OCI-LY3 (cell line): ENCODE measurements at regions not wholly inside any gene's neighbourhood (a gene's known extent, or its start where the extent isn't known, plus 50 kb on each side); places are given as distances from the start of the nearest gene placed in this dataset.

ENCODE experiments used
- H2AFZ ChIP-seq: fragments of 200-600, 300-600 bp; shearing (Covaris generic); 2 replicates; pipeline ENCODE4 v1.6.0; 2014; ENCODE audit warnings: antibody characterized with exemption, low read depth, low read length
- H3K27ac ChIP-seq: fragments of 200-600, 300-600 bp; sonication (generic); 2 replicates; pipeline ENCODE4 v1.5.1; 2014; ENCODE audit warnings: mild to moderate bottlenecking, low read length, moderate library complexity, mixed read lengths
- H3K27me3 ChIP-seq: fragments of 200-600, 300-600 bp; sonication (generic); 2 replicates; pipeline ENCODE4 v1.6.1; 2014; ENCODE audit warnings: low read depth, low read length, mixed read lengths
- H3K36me3 ChIP-seq: fragments of 200-600, 300-600 bp; sonication (generic); replicated peaks from 2 replicates; pipeline ENCODE3; 2014; ENCODE audit warnings: low read depth, low read length, mixed read lengths
- H3K4me1 ChIP-seq: fragments of 300-600, 200-600 bp; sonication (generic); 2 replicates; pipeline ENCODE4 v1.6.1; 2014; ENCODE audit warnings: low read length, mixed read lengths
- H3K4me2 ChIP-seq: fragments of 200-600, 300-600 bp; sonication (generic); 2 replicates; pipeline ENCODE4 v1.6.1; 2014; ENCODE audit warnings: low read length, mixed read lengths
- H3K4me3 ChIP-seq: fragments of 300-600, 200-600 bp; sonication (generic); 2 replicates; pipeline ENCODE4 v1.5.1; 2014; ENCODE audit warnings: antibody characterized with exemption, mild to moderate bottlenecking, low read length, moderate library complexity
- H3K79me2 ChIP-seq: fragments of 300-600, 200-600 bp; shearing (Covaris generic); 2 replicates; pipeline ENCODE4 v1.6.1; 2014; ENCODE audit warnings: mild to moderate bottlenecking, low read length, mixed read lengths
- H3K9ac ChIP-seq: fragments of 300-600, 200-600 bp; shearing (Covaris generic); 2 replicates; pipeline ENCODE4 v1.6.0; 2014; ENCODE audit warnings: mild to moderate bottlenecking, low read length, moderate library complexity
- H3K9me3 ChIP-seq: fragments of 200-600, 300-600 bp; shearing (Covaris generic); 2 replicates; pipeline ENCODE4 v1.6.1; 2014; ENCODE audit warnings: low read length, mixed read lengths; ENCODE audit not compliant: insufficient read depth
- H4K20me1 ChIP-seq: fragments of 200-600, 300-600 bp; sonication (generic); 2 replicates; pipeline ENCODE4 v1.6.1; 2016; ENCODE audit warnings: low read length, mixed read lengths; ENCODE audit not compliant: insufficient read depth
- CTCF ChIP-seq: fragments of 200-600, 300-600 bp; sonication (generic); IDR thresholded peaks from 2 replicates; pipeline ENCODE4 v1.5.1; 2014; ENCODE audit warnings: antibody characterized with exemption, low read length, low read depth
- EZH2phosphoT487 ChIP-seq: fragments of 200-600 bp; shearing (Covaris generic); IDR thresholded peaks from 2 replicates; pipeline ENCODE4 v1.6.1; 2018; ENCODE audit warnings: antibody characterized with exemption, mixed run types, low read depth

GRCh38 chr2:234691968-234692955 lies 195.4 kb upstream of the ARL4C start:
- no peaks in the 10 kb centered on the region for H3K79me2 ChIP-seq
- H2AFZ ChIP-seq = no peak overlapping the region
- H3K9me3 ChIP-seq = no peaks in the 10 kb centered on the region
- no peaks in the 10 kb centered on the region for H3K27me3 ChIP-seq
- no peak overlapping the region for H3K4me2 ChIP-seq
- no peaks in the 10 kb centered on the region for H4K20me1 ChIP-seq
- H3K4me3 ChIP-seq = no peak overlapping the region
- no peaks in the 10 kb centered on the region for H3K4me1 ChIP-seq
- no peak for TF ChIP-seq EZH2phosphoT487
- no peak for TF ChIP-seq CTCF
- no peak overlapping the region for H3K27ac ChIP-seq
- H3K36me3 ChIP-seq = no peaks in the 10 kb centered on the region
- no peak overlapping the region for H3K9ac ChIP-seq

GRCh38 chr2:234691214-234691575 lies 194.3 kb upstream of the ARL4C start:
- no peaks in the 10 kb centered on the region for H3K79me2 ChIP-seq

GRCh38 chr2:234690569-234691213 lies 193.8 kb upstream of the ARL4C start:
- TF ChIP-seq EZH2phosphoT487 (no peak), CTCF (no peak)
- Histone ChIP-seq H3K36me3 (no peaks in the 10 kb centered on the region), H3K9me3 (no peaks in the 10 kb centered on the region), H3K4me1 (no peaks in the 10 kb centered on the region), H3K4me2 (no peak overlapping the region), H2AFZ (no peak overlapping the region), H3K9ac (no peak overlapping the region), H3K79me2 (no peaks in the 10 kb centered on the region), H3K27ac (no peak overlapping the region), H3K27me3 (no peaks in the 10 kb centered on the region), H3K4me3 (no peak overlapping the region), H4K20me1 (no peaks in the 10 kb centered on the region)

More at GRCh38 chr2:234691214-234691575, 194.3 kb upstream of the ARL4C start:
- Histone ChIP-seq H3K4me1 (no peaks in the 10 kb centered on the region), H4K20me1 (no peaks in the 10 kb centered on the region), H3K9me3 (no peaks in the 10 kb centered on the region), H3K27ac (no peak overlapping the region), H3K9ac (no peak overlapping the region), H2AFZ (no peak overlapping the region), H3K27me3 (no peaks in the 10 kb centered on the region), H3K4me3 (no peak overlapping the region), H3K36me3 (no peaks in the 10 kb centered on the region), H3K4me2 (no peak overlapping the region)
- TF ChIP-seq EZH2phosphoT487 = no peak
- no peak for TF ChIP-seq CTCF

- Histone ChIP-seq H4K20me1 (no peaks in the 10 kb centered on the region), H3K79me2 (no peaks in the 10 kb centered on the region), H3K9me3 (no peaks in the 10 kb centered on the region), H3K9ac (no peak overlapping the region), H3K4me1 (no peaks in the 10 kb centered on the region), H3K27me3 (no peaks in the 10 kb centered on the region), H3K4me3 (no peak overlapping the region), H2AFZ (no peak overlapping the region), H3K36me3 (no peaks in the 10 kb centered on the region), H3K4me2 (no peak overlapping the region), H3K27ac (no peak overlapping the region)
- TF ChIP-seq EZH2phosphoT487 (no peak), CTCF (no peak)
Observed at GRCh38 chr2:234689911-234690379, 193.1 kb upstream of the ARL4C start.
